Muscle layer of colon (tissue), 2 donors: ENCODE measurements at regions not wholly inside any gene's neighbourhood (a gene's known extent, or its start where the extent isn't known, plus 50 kb on each side); places are given as distances from the start of the nearest gene placed in this dataset.

ENCODE experiments used
- H3K27ac ChIP-seq: one replicate; pipeline ENCODE4 v1.7.0; 2013; ENCODE audit warnings: low read depth, mild to moderate bottlenecking, low read length, moderate library complexity
- H3K27me3 ChIP-seq, 2 donors: one replicate each; pipeline ENCODE4 v1.7.0; 2013; ENCODE audit warnings: low read length in 2 of 2, mild to moderate bottlenecking in 2 of 2; ENCODE audit not compliant: insufficient read depth in 2 of 2, control insufficient read depth in 1 of 2
- H3K36me3 ChIP-seq: one replicate; pipeline ENCODE4 v1.7.0; 2013; ENCODE audit warnings: mild to moderate bottlenecking, low read length; ENCODE audit not compliant: insufficient read depth
- H3K4me1 ChIP-seq: one replicate; pipeline ENCODE4 v1.7.0; 2013; ENCODE audit warnings: mild to moderate bottlenecking, low read length; ENCODE audit not compliant: insufficient read depth
- H3K4me3 ChIP-seq, 2 donors: one replicate each; pipeline ENCODE4 v1.7.0; 2013; ENCODE audit warnings: low read length in 2 of 2, low read depth in 1 of 2, mild to moderate bottlenecking in 1 of 2, moderate library complexity in 1 of 2
- H3K9ac ChIP-seq: one replicate; pipeline ENCODE4 v1.7.0; 2013; ENCODE audit warnings: low read length
- H3K9me3 ChIP-seq: one replicate; pipeline ENCODE4 v1.7.0; 2013; ENCODE audit warnings: mild to moderate bottlenecking, low read length
- donor health status: abdominal sarcoma.
- donor health status: Adenocarcinoma of cecum.

DNA sequence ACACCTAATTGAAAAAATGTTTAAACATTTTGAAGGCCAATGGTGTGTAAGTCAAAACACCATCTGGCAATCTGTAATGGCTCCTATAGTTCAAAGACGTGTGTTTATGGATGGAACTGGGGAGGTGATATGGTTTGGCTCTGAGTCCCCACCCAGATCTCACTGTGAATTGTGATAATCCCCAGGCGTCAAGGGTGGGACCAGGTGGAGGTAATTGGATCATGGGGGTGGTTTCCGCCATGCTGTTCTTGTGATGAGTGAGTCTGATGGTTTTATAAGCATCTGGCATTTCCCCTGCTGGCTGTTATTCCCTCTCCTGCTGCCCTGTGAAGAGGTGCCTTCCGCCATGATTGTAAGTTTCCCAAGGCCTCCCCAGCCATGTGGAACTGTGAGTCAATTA lies 52.2 kb downstream of the ADRA2C start:
- Histone ChIP-seq H3K27me3 (no peaks in the 10 kb centered on the region), H3K4me3 (no peak overlapping the region), H3K27ac (no peak overlapping the region), H3K4me1 (no peaks in the 10 kb centered on the region), H3K9me3 (no peaks in the 10 kb centered on the region), H3K9ac (no peak overlapping the region), H3K36me3 (no peaks in the 10 kb centered on the region)

- Histone ChIP-seq H3K27me3 (no peaks in the 10 kb centered on the region), H3K27ac (no peak overlapping the region), H3K4me1 (no peaks in the 10 kb centered on the region), H3K36me3 (no peaks in the 10 kb centered on the region), H3K4me3 (no peak overlapping the region), H3K9me3 (no peaks in the 10 kb centered on the region), H3K9ac (no peak overlapping the region)
These were observed 53.2 kb downstream of the ADRA2C start for GRCh38 chr4:3819210-3819919.

- Histone ChIP-seq H3K27me3 (no peaks in the 10 kb centered on the region), H3K27ac (no peak overlapping the region)
These were observed 54.0 kb downstream of the ADRA2C start for GRCh38 chr4:3820016-3820805.

GRCh38 chr4:3820806-3821579 lies 54.8 kb downstream of the ADRA2C start:
- no peaks in the 10 kb centered on the region for H3K4me1 ChIP-seq
- no peak overlapping the region for H3K27ac ChIP-seq
- H3K27me3 ChIP-seq, result no peaks in the 10 kb centered on the region
- H3K9me3 ChIP-seq, result no peaks in the 10 kb centered on the region
- no peaks in the 10 kb centered on the region for H3K36me3 ChIP-seq
- no peak overlapping the region for H3K4me3 ChIP-seq
- H3K9ac ChIP-seq, result no peak overlapping the region

More at GRCh38 chr4:3820016-3820805, 54.0 kb downstream of the ADRA2C start:
- no peaks in the 10 kb centered on the region for H3K36me3 ChIP-seq
- H3K4me1 ChIP-seq, result no peaks in the 10 kb centered on the region
- H3K4me3 ChIP-seq, result no peak overlapping the region
- no peak overlapping the region for H3K9ac ChIP-seq
- no peaks in the 10 kb centered on the region for H3K9me3 ChIP-seq

DNA sequence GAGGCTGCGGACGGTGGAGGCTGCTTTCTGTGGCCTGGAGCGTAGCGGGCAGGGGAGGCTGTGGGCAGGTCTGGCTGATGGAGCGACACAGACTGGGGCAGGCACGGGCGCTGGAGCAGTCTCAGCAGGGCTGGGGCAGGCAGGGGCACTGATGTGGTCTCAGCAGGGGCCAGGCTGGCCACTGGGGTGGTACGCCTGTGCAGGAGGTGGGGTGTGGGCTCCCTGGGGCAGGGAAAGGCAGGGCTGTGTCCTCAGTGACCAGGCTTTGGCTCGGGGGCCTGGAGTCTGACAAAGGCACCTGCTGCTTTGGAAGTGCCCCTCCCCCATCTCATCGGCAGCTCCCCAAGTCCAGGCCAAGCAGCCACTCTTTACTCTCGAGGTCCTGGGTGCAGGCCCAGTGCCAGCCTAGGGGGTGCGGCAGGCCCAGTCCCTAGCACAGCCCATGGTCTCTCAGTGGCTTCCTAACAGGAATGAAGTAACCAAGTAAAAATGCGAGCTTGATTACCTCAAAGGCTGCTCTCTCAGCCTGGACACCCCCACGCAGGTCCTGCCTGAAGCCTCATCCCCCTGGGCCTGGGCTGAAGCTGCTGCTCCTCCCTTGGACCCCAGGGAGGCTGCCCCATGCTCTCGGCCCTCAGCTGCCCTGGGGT lies 55.5 kb downstream of the ADRA2C start:
- Histone ChIP-seq H3K27me3 (no peaks in the 10 kb centered on the region), H3K9me3 (no peaks in the 10 kb centered on the region)

GRCh38 chr4:3822230-3822947 lies 56.2 kb downstream of the ADRA2C start:
- no peaks in the 10 kb centered on the region for H3K36me3 ChIP-seq
- H3K4me3 ChIP-seq, result no peak overlapping the region
- no peak overlapping the region for H3K9ac ChIP-seq
- no peak overlapping the region for H3K27ac ChIP-seq
- H3K4me1 ChIP-seq, result peaks cover 4% of the 10 kb centered on the region
- no peaks in the 10 kb centered on the region for H3K27me3 ChIP-seq
- no peaks in the 10 kb centered on the region for H3K9me3 ChIP-seq

More for the DNA sequence above, 55.5 kb downstream of the ADRA2C start:
- no peaks in the 10 kb centered on the region for H3K36me3 ChIP-seq
- H3K9ac ChIP-seq, result no peak overlapping the region
- H3K27ac ChIP-seq, result no peak overlapping the region
- H3K4me3 ChIP-seq, result no peak overlapping the region
- H3K4me1 ChIP-seq, result no peaks in the 10 kb centered on the region

DNA sequence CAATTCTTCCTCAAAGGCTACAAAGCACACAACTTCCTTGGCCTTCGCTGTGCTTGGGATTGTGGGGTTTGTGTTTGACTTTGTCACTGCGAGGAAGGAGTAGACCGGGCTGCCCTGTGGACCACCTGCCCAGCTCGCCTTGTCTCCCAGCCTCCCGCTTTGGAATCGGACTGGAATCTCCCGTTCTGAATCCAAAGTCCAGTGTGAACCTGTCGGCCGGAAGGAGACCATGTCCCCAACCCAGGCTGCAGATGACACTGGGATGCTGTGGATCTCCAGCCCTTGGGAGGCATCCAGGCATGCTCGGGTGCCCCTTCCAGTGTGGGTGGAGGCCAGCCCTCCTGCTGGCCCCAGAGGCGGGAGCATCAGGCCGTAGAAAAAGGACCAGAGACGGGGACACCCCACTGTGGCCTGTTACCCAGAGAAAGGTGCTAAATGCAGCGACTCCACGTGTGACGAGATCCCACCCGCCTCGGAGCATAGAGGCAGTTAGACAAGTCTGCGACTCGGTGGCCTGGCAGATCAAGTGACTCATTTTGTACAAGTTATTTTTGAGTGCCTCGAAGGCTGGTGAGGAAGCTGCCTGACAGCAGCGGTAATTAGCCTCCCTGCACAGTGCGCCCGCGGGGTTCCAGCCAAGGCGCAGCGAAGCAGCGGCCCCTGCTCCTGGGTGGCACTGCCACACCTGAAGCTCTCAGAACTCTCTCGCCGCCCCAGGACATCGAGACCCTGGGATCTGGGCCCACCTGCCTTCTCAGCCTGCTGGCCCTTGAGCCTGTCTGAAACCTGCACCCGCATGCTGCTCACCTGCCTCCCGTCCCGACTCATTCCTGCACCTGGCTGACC lies 57.5 kb downstream of the ADRA2C start:
- Histone ChIP-seq H3K9me3 (no peaks in the 10 kb centered on the region), H3K27ac (no peak overlapping the region), H3K9ac (no peak overlapping the region), H3K4me3 (no peak overlapping the region), H3K4me1 (peaks cover 14% of the 10 kb centered on the region), H3K27me3 (no peaks in the 10 kb centered on the region), H3K36me3 (no peaks in the 10 kb centered on the region)

DNA sequence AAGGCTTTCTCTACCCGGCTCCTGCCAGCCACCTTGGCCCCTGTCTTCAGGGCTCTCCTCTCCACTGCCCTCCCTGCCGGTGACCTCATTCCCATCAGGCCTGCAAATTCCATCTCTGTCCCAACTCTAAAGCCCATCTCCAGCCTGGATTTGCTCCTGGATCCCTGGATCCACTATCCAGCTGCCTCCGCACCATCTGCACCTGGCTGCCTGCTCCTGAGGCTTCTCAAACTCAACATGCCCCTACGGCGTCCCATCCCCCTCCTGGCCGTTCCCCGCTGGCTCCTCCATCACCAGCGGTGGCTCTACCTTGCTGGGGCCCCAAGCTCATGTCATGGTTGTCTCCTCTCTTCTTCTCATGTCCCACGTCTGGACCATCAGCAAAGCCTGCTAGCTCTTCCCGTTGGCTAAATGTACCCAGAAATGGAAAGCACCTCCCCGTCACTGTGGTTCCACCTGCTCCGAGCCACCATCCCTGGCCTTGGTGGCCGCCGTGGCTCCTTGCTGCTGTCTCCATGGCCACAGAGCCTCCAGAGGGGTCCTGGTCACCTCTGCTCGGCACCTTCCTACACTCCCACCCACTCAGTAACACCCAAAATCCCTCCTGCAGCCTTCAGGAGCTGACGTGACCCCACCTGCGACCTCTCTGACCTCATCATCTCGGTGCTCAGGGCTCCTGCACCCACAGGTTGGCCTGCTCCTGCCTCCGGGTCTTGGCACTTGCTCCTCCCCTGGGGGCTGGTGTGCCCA lies 58.5 kb downstream of the ADRA2C start:
- Histone ChIP-seq H3K36me3 (no peaks in the 10 kb centered on the region), H3K9ac (no peak overlapping the region), H3K4me1 (peaks cover 14% of the 10 kb centered on the region), H3K9me3 (no peaks in the 10 kb centered on the region), H3K27ac (no peak overlapping the region), H3K4me3 (no peak overlapping the region), H3K27me3 (no peaks in the 10 kb centered on the region)

GRCh38 chr4:3825530-3825929 lies 59.3 kb downstream of the ADRA2C start:
- no peaks in the 10 kb centered on the region for H3K27me3 ChIP-seq
- no peaks in the 10 kb centered on the region for H3K36me3 ChIP-seq
- no peaks in the 10 kb centered on the region for H3K9me3 ChIP-seq
- H3K9ac ChIP-seq, result no peak overlapping the region
- H3K27ac ChIP-seq, result no peak overlapping the region
- H3K4me3 ChIP-seq, result no peak overlapping the region
- H3K4me1 ChIP-seq, result peaks cover 14% of the 10 kb centered on the region
